ENCODE measurements at regions not wholly inside any gene's neighbourhood (a gene's known extent, or its start where the extent isn't known, plus 50 kb on each side); places are given as distances from the start of the nearest gene placed in this dataset.

DNA sequence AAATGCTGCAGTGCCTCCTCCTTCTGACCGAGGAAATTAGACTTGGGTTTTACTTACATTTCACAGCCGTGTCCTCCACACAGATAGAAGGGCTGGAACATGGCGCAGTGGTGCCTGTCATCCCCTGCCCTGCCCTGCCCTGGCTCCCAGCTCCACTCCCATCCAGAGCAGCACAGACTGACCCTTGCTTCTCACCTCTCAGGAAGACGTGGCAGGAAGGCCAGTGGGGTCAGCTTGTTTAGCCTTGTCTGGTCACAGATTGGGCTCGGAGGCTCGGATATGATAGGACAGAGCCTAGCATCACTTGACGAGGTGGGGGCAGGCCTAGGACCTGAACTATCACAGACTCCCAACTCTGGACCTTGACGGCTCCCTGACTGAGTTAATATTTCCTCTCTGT, 88.5 kb downstream of the LINGO1 start:
- no peaks in the 10 kb centered on the region for H3K36me3 ChIP-seq
- peaks cover 19% of the 10 kb centered on the region for H3K4me1 ChIP-seq
- no peak overlapping the region for H3K4me3 ChIP-seq
- DNase-seq: no peak
- no peaks in the 10 kb centered on the region for H3K9me3 ChIP-seq
- intact Hi-C loops (cut with DNase I): loop anchor here (5.0 to 10.0 kb wide), 2 partner anchors 422 to 509 kb away; no protein-coding TSS in a partner anchor
- no peaks in the 10 kb centered on the region for H3K27me3 ChIP-seq
- no peak overlapping the region for H3K27ac ChIP-seq
- TF ChIP-seq, protein P1, sequence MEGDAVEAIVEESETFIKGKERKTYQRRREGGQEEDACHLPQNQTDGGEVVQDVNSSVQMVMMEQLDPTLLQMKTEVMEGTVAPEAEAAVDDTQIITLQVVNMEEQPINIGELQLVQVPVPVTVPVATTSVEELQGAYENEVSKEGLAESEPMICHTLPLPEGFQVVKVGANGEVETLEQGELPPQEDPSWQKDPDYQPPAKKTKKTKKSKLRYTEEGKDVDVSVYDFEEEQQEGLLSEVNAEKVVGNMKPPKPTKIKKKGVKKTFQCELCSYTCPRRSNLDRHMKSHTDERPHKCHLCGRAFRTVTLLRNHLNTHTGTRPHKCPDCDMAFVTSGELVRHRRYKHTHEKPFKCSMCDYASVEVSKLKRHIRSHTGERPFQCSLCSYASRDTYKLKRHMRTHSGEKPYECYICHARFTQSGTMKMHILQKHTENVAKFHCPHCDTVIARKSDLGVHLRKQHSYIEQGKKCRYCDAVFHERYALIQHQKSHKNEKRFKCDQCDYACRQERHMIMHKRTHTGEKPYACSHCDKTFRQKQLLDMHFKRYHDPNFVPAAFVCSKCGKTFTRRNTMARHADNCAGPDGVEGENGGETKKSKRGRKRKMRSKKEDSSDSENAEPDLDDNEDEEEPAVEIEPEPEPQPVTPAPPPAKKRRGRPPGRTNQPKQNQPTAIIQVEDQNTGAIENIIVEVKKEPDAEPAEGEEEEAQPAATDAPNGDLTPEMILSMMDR (IDR thresholded peaks at IDR 0.05): no peak
- no peak for ATAC-seq

DNA sequence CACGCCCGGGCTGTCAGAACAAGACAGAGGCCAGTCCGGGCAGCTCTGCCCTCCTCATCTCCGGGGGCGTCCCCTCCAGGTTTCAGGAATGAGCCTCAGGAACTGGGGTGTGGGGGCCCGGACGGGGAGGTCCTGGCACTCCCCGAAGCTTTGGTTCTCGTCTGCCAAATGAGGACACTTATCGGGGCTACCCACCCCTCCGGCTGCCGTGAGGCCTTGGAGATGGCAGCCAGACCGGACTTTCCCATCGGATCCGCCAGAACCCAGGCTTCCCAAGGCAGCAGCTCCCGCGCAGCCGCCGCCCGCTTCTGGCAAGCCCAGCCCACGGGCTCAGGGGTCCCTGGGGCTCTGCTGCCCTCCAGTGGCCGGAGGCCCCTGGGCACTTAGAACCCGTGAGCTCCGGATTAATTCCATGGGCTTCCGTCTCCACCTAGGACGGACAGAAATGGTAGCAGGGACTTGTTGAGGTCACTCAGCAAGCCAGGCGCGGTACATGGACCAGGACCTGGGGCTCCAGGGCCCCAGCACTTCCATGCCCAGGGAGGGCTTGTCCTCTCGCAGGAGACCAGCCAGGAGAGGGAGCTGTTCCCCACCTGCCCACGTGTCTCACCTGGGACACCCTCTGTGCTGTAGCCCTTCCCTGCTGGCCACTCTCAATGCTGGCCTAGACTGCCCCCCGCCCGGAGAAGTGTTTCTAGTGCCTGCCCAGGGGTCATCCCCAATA, 89.4 kb downstream of the LINGO1 start:
- Histone ChIP-seq H3K27me3 (no peaks in the 10 kb centered on the region), H3K4me1 (peaks cover 21% of the 10 kb centered on the region), H3K4me3 (peak overlapping the region; percentile 46), H3K36me3 (no peaks in the 10 kb centered on the region), H3K27ac (no peak overlapping the region), H3K9me3 (no peaks in the 10 kb centered on the region)
- peak; percentile 92 for ATAC-seq
- TF ChIP-seq, protein P1 (IDR thresholded peaks at IDR 0.05): peak; percentile 98
- intact Hi-C loops (cut with DNase I): loop anchor here (5.0 to 10.0 kb wide), 2 partner anchors 421 to 509 kb away; no protein-coding TSS in a partner anchor
- DNase-seq: peak; percentile 91

DNA sequence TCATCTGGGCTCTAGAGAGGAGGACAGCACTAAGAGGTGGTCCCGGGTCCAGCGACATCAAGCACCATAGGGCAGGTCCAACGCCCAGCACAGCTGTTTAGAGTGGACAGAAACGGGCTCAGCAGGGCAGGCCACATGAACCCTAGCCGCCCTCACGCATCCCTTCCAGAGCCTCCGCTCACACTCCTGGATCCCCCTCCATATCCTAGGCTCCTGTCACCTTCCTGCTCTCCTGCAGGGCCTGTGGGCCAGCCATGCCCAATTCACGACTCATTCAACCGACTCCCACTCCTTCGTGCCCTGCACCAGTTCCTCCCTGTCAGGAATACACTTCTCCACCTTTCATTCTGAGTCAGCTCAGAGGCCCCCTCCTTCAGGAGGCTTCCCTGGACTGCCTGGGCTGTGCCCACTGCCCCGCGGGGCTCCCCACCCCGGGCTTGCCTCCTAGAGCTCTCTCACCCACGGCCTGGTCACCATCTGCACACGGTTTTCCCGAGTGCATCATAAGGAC, 90.2 kb downstream of the LINGO1 start:
- H3K9me3 ChIP-seq: no peaks in the 10 kb centered on the region
- no peak overlapping the region for H3K27ac ChIP-seq
- peak overlapping the region; percentile 46 for H3K4me3 ChIP-seq
- TF ChIP-seq, protein P1 (IDR thresholded peaks at IDR 0.05): no peak
- no peak for DNase-seq
- H3K4me1 ChIP-seq: peaks cover 21% of the 10 kb centered on the region
- no peaks in the 10 kb centered on the region for H3K36me3 ChIP-seq
- H3K27me3 ChIP-seq: no peaks in the 10 kb centered on the region
- intact Hi-C loops (cut with DNase I): loop anchor here (5.0 to 10.0 kb wide), 2 partner anchors 420 to 508 kb away; no protein-coding TSS in a partner anchor
- no peak for ATAC-seq

DNA sequence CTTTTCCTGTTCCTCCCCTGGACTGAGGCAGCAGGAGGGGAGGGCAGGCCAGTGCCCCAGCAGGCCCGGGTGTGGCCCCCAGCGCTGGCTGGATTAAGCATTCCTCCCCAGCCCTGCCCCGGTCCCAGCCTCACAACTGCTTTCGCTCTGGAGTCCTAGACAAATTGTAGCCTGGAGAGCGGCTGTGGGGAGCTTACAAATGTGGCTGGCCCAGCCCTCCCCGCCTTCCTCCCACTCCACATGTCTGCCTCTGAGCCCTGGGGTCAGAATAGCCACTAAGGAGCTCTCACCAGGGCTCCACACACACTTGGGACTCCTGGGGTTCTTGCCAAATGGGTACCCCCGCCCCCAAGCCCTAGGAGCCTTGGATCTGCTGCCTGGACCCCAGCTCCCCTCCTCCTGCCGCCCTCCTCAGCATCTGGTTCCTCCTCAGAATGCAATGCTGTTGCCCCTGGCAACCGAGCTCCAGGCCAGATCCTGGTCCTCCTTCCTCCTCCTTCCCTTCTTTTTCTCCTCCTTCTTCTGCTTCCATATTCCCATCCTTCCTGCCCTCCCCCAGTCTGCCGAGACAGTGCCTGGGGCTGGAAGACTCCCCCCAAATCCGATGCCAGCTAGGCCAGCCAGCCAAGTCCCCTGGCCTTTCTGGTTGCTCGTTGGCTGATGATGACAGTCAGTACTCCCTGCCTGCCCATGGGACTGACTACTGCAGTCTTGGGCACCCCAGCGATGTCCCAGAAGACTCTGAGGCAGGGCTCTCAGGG, 91.1 kb downstream of the LINGO1 start:
- Histone ChIP-seq H3K36me3 (no peaks in the 10 kb centered on the region), H3K4me3 (no peak overlapping the region), H3K27ac (peak overlapping the region; percentile 36), H3K9me3 (no peaks in the 10 kb centered on the region), H3K4me1 (peaks cover 21% of the 10 kb centered on the region), H3K27me3 (no peaks in the 10 kb centered on the region)
- no peak for DNase-seq
- intact Hi-C loops (cut with DNase I): loop anchor here (5.0 to 10.0 kb wide), 2 partner anchors 419 to 507 kb away; no protein-coding TSS in a partner anchor
- TF ChIP-seq, protein P1 (IDR thresholded peaks at IDR 0.05): no peak
- ATAC-seq: peak; percentile 45

DNA sequence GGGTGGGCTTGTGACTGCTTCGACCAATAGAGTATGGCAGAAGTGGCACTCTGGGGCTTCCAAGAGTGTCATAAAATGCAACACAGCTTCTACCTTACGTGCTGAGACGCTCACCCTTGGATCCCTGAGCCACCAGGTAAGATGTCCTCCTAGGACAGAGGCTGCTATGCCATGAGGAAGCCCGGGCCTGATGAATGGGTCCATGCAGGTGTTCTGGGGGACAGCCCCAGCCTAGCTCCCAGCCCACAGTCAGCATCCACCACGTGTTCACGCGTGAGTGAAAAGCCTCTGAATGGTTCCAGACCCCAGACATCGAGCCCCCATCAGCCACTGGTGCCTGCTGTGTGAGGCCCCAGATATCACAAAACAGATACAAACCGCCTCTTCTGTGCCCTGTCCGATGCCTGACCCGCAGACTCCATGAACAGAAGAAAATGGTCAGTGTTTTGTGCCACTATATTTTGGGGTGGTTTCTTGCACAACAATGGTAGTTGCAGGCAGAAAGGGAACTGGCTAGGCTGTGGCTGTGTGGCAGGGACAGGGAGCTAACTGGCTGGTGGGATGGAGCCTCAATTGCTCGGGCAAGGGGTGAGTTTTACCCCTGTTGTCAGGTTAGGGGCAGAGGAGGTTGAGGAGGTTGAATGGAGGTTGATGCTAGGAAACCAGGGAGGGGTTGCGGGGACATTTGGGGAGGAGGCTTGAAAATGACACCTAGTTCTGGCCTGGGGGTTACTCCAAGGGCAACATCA, 92.2 kb downstream of the LINGO1 start:
- DNase-seq (peak; percentile 34), ATAC-seq (no peak)
- H3K9me3 ChIP-seq: no peaks in the 10 kb centered on the region
- H3K27me3 ChIP-seq: no peaks in the 10 kb centered on the region
- TF ChIP-seq, protein P1 (IDR thresholded peaks at IDR 0.05): no peak
- peaks cover 21% of the 10 kb centered on the region for H3K4me1 ChIP-seq
- H3K27ac ChIP-seq: no peak overlapping the region
- intact Hi-C loops (cut with DNase I): loop anchor here (5.0 to 10.0 kb wide), 2 partner anchors 418 to 506 kb away; no protein-coding TSS in a partner anchor
- H3K4me3 ChIP-seq: no peak overlapping the region
- no peaks in the 10 kb centered on the region for H3K36me3 ChIP-seq

Measured in upper lobe of right lung (tissue), 1 donor.